Psoas muscle (tissue), 7 donors: ENCODE measurements at regions not wholly inside any gene's neighbourhood (a gene's known extent, or its start where the extent isn't known, plus 50 kb on each side); places are given as distances from the start of the nearest gene placed in this dataset.

ENCODE experiments used
- ATAC-seq, 4 donors: fragments of 200-7000 bp; cut with Tn5 transposase; one replicate each; pipeline ENCODE4 v1.9.1; 2020; ENCODE audit warnings: moderate library complexity in 3 of 4, mild to moderate bottlenecking in 2 of 4
- DNase-seq, 2 donors: peaks; one replicate each; pipeline ENCODE4 v3.0.0-alpha.2; 2020
- H3K27ac ChIP-seq: fragments of 200-600 bp; one replicate; pipeline ENCODE4 v1.8.0; 2022
- H3K27me3 ChIP-seq, 3 donors: fragments of 200-600 bp in 1 of 3; one replicate each; pipeline versions ENCODE4 v1.6.1 to v1.8.0; 2013 to 2022; ENCODE audit warnings: low read length in 2 of 3, mild to moderate bottlenecking in 2 of 3, moderate library complexity in 1 of 3; ENCODE audit not compliant: insufficient read depth in 3 of 3
- H3K36me3 ChIP-seq, 2 donors: fragments of 200-600 bp in 1 of 2; one replicate each; pipeline versions ENCODE4 v1.6.1 to v1.8.0; 2013 to 2022; ENCODE audit warnings: low read depth in 1 of 2, mild to moderate bottlenecking in 1 of 2, moderate library complexity in 1 of 2; ENCODE audit not compliant: insufficient read depth in 1 of 2
- H3K4me1 ChIP-seq: fragments of 200-600 bp; one replicate; pipeline ENCODE4 v1.8.0; 2022
- H3K4me3 ChIP-seq: fragments of 200-600 bp; one replicate; pipeline ENCODE4 v1.8.0; 2022; ENCODE audit warnings: mild to moderate bottlenecking
- H3K9me3 ChIP-seq: fragments of 200-600 bp; one replicate; pipeline ENCODE4 v1.8.0; 2022
- CTCF ChIP-seq: fragments of 200-600 bp; IDR thresholded peaks from one replicate; pipeline ENCODE4 v1.8.0; 2022; ENCODE audit warnings: antibody characterized with exemption
- WGBS, 3 donors: extraction: QIAGEN DNeasy Blood & Tissue Kit; methylation state at CpG; one replicate each; pipeline versions ENCODE4 v1.1.6 to v1.1.7; 2013; 5-methylcytosine and 5-hydroxymethylcytosine counted together
- intact Hi-C, 2 donors: fragments of 100-400 bp; cut with DNase I; formaldehyde crosslinking; loops; one replicate each; pipeline versions ENCODE4 v1.11.0 to v1.14.2; 2022
- donor health status: healthy with polysubstance abuse.
- donor health status: DM: no; HTN: no; CAD: no; lungs with moderate emphysema.
- donor health status: Bipolar disorder and iron deficiency.
- donor health status: healthy.
- donor health status: DM: yes; HTN: yes; CAD: no.
- donor health status: DM: no; HTN: no; CAD: no.
- donor health status: DM: yes; HTN: yes; CAD: no.

DNA sequence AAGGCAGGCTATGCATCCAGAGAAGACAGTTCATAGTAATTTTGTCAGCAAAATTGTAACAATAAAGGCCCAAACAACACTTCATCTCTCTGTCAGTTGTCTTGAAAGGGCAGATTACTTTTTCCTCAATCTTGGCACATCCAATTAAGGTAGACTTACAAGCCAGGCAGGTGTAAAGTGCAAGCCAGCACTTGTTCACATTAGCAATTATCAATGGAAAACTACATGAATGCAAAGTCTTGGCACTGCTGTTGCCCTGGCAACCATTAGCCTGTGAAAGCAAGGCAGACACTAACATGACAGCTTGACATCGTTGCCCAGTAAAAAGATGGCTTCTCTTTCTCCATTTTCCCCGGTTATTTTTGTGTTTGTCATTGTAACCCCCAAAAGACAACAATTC is 677.2 kb upstream of the TENM4 start:
- ATAC-seq, result no peak
- Histone ChIP-seq H3K36me3 (no peaks in the 10 kb centered on the region), H3K4me1 (no peaks in the 10 kb centered on the region), H3K4me3 (no peak overlapping the region), H3K9me3 (no peaks in the 10 kb centered on the region), H3K27me3 (no peaks in the 10 kb centered on the region), H3K27ac (no peak overlapping the region)
- intact Hi-C loops, result no loop called here
- TF ChIP-seq CTCF, result no peak
- no peak for DNase-seq
- WGBS, 3 donors, result 73 to 85% (median 74%) methylated on average over 2 of the region's 2 CpGs

GRCh38 chr11:80116796-80117195 is 676.0 kb upstream of the TENM4 start:
- Histone ChIP-seq H3K27me3 (no peaks in the 10 kb centered on the region), H3K4me1 (no peaks in the 10 kb centered on the region), H3K9me3 (no peaks in the 10 kb centered on the region), H3K4me3 (no peak overlapping the region), H3K27ac (no peak overlapping the region), H3K36me3 (no peaks in the 10 kb centered on the region)
- intact Hi-C loops, result no loop called here
- no peak for TF ChIP-seq CTCF
- WGBS, 3 donors, result 84 to 86% (median 85%) methylated on average over 3 of the region's 3 CpGs
- no peak for ATAC-seq
- DNase-seq, result no peak

GRCh38 chr11:80109652-80110051 is 668.8 kb upstream of the TENM4 start:
- Histone ChIP-seq H3K27me3 (peaks cover 0 to 2% (median 0%) of the 10 kb centered on the region in 3 donors), H3K9me3 (no peaks in the 10 kb centered on the region), H3K36me3 (no peaks in the 10 kb centered on the region), H3K4me3 (no peak overlapping the region), H3K27ac (no peak overlapping the region), H3K4me1 (no peaks in the 10 kb centered on the region)
- intact Hi-C loops, result no loop called here
- TF ChIP-seq CTCF, result no peak
- WGBS, 3 donors, result 83 to 84% (median 84%) methylated on average over 4 of the region's 4 CpGs
- DNase-seq (no peak), ATAC-seq (no peak)

DNA sequence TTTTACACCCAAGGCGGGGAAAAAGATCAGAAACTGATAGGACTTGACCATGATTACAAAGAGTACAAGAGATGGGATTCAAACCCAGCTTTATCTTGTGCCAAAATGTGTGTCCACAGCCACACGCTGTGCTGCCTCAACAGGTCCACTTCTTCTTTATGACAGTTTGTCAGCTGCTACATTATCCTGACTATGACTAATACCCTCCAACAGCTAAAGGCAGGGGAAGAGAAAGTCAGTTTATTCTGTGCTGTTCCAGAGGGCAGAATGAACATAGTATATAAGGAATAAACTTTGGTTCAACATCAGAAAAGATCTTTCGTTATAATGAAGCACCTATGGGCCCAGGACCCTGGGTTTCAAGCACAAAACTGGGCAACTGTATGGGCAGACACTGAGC is 668.2 kb upstream of the TENM4 start:
- ATAC-seq (no peak), DNase-seq (no peak)
- H3K36me3 ChIP-seq, result no peaks in the 10 kb centered on the region
- no peaks in the 10 kb centered on the region for H3K9me3 ChIP-seq
- no peak overlapping the region for H3K27ac ChIP-seq
- no peaks in the 10 kb centered on the region for H3K4me1 ChIP-seq
- intact Hi-C loops, result no loop called here
- 79 to 90% (median 80%) methylated on average over 3 of the region's 3 CpGs for WGBS, 3 donors
- peaks cover 0 to 2% (median 0%) of the 10 kb centered on the region in 3 donors for H3K27me3 ChIP-seq
- no peak for TF ChIP-seq CTCF
- H3K4me3 ChIP-seq, result no peak overlapping the region

GRCh38 chr11:80107415-80107814 is 666.6 kb upstream of the TENM4 start:
- Histone ChIP-seq H3K4me3 (no peak overlapping the region), H3K9me3 (no peaks in the 10 kb centered on the region), H3K27ac (no peak overlapping the region), H3K4me1 (no peaks in the 10 kb centered on the region), H3K27me3 (peaks cover 0 to 2% (median 0%) of the 10 kb centered on the region in 3 donors), H3K36me3 (no peaks in the 10 kb centered on the region)
- WGBS, 3 donors, result 63 to 74% (median 69%) methylated on average over 1 of the region's 1 CpG
- ATAC-seq (no peak), DNase-seq (no peak)
- no peak for TF ChIP-seq CTCF
- intact Hi-C loops, result no loop called here
